MM.1S (cell line): ENCODE measurements at regions not wholly inside any gene's neighbourhood (a gene's known extent, or its start where the extent isn't known, plus 50 kb on each side); places are given as distances from the start of the nearest gene placed in this dataset.

Experiments used
- CTCF ChIP-seq: fragments of 300-600 bp; sonication (generic); IDR thresholded peaks from 2 replicates; pipeline ENCODE4 v1.5.1; 2016; ENCODE audit warnings: antibody characterized with exemption, low read length, mixed read lengths
- EZH2phosphoT487 ChIP-seq: fragments of 300-600 bp; sonication (generic); IDR thresholded peaks from 2 replicates; pipeline ENCODE4 v1.6.1; 2018; ENCODE audit warnings: antibody characterized with exemption, low read length

- no peak for TF ChIP-seq EZH2phosphoT487
- TF ChIP-seq CTCF = no peak
These were observed 186.3 kb downstream of the C4orf33 start for GRCh38 chr4:129282293-129282692.
